Breast epithelium (tissue), 3 donors: ENCODE measurements at regions not wholly inside any gene's neighbourhood (a gene's known extent, or its start where the extent isn't known, plus 50 kb on each side); places are given as distances from the start of the nearest gene placed in this dataset.

Experiments used
- CTCF ChIP-seq, 3 donors: fragments of 450-650 bp; IDR thresholded peaks; one replicate each; pipeline ENCODE4 v1.5.1; 2016 to 2017; ENCODE audit warnings: antibody characterized with exemption in 3 of 3, mild to moderate bottlenecking in 3 of 3, moderate library complexity in 3 of 3
- POLR2A ChIP-seq: fragments of 450-650 bp; IDR thresholded peaks from one replicate; pipeline ENCODE4 v1.6.1; 2016; ENCODE audit warnings: antibody characterized with exemption, mild to moderate bottlenecking, moderate library complexity

GRCh38 chr6:144843701-144844100 lies 558.6 kb downstream of the UTRN start:
- no peak for TF ChIP-seq POLR2A
- TF ChIP-seq CTCF (IDR thresholded peaks at IDR 0.05) = no peak
